H1 (cell line): ENCODE measurements at regions not wholly inside any gene's neighbourhood (a gene's known extent, or its start where the extent isn't known, plus 50 kb on each side); places are given as distances from the start of the nearest gene placed in this dataset.
A peak's percentile ranks its signal among the peaks of the same experiment; 100 is the strongest.

Source experiments
- CBX5 ChIP-seq: fragments of 300-800, 300-1000 bp; sonication (generic); IDR thresholded peaks from 2 replicates; pipeline ENCODE4 v1.7.1; 2016; ENCODE audit warnings: antibody characterized with exemption, low read length, low read depth
- CHD7 ChIP-seq: fragments of 300-600 bp; sonication (generic); IDR thresholded peaks from 2 replicates; pipeline ENCODE4 v1.7.1; 2012; ENCODE audit warnings: low read length, moderate library complexity, mild to moderate bottlenecking, inconsistent platforms; ENCODE audit not compliant: insufficient replicate concordance
- CTCF ChIP-seq, 3 experiments: IDR thresholded peaks; 1 replicate in 2 of 3; 2 replicates in 1 of 3; pipeline versions ENCODE4 v1.5.1 to v1.6.1; 2011; ENCODE audit warnings: low read length in 3 of 3, mild to moderate bottlenecking in 3 of 3, inconsistent platforms in 2 of 3, low read depth in 1 of 3, moderate library complexity in 1 of 3; ENCODE audit not compliant: insufficient read depth in 1 of 3; ENCODE audit errors: control extremely low read depth in 1 of 3
- GTF2F1 ChIP-seq: IDR thresholded peaks from 2 replicates; pipeline ENCODE4 v1.6.1; 2012; ENCODE audit warnings: low read depth, low read length, improper control_type of control experiment, borderline replicate concordance
- MAFK ChIP-seq: IDR thresholded peaks from 2 replicates; pipeline ENCODE4 v1.6.1; 2012; ENCODE audit warnings: low read depth, mild to moderate bottlenecking, improper control_type of control experiment, low read length
- PHF8 ChIP-seq: fragments of 200-600 bp; sonication (generic); conservative IDR thresholded peaks from 2 replicates; pipeline ENCODE4 v1.7.1; 2012; ENCODE audit warnings: low read depth, mild to moderate bottlenecking, inconsistent platforms, low read length, moderate library complexity
- RAD21 ChIP-seq, 2 experiments: IDR thresholded peaks in 1 of 2; conservative IDR thresholded peaks in 1 of 2; 2 replicates each; pipeline ENCODE4 v1.6.1; 2011; ENCODE audit warnings: low read depth in 2 of 2, low read length in 2 of 2, improper control_type of control experiment in 1 of 2, inconsistent platforms in 1 of 2, mild to moderate bottlenecking in 1 of 2, moderate library complexity in 1 of 2
- ZNF274 ChIP-seq: IDR thresholded peaks from 2 replicates; pipeline ENCODE4 v1.7.0; 2012; ENCODE audit warnings: low read length, borderline replicate concordance; ENCODE audit errors: extremely low read depth

GRCh38 chr2:120885321-120885720 is 149.7 kb downstream of the GLI2 start (continued):
- TF ChIP-seq CHD7 (no peak), RAD21 (IDR thresholded peaks at IDR 0.05 in 1 of 2, conservative IDR thresholded peaks at IDR 0.05 in 1 of 2; ENCODE audit: low read depth in 2 of 2, low read length in 2 of 2) (peak; percentile 12 to 28; a peak in 2 of 4 replicates), CBX5 (no peak), PHF8 (no peak), GTF2F1 (no peak), CTCF (IDR thresholded peaks at IDR 0.05; ENCODE audit: control extremely low read depth in 1 of 3, insufficient read depth in 1 of 3, low read depth in 1 of 3, low read length in 3 of 3) (peak in 2 of 3 experiments; percentile 45 to 48; a peak in 3 of 4 replicates), ZNF274 (no peak), MAFK (peak; percentile 69; the same call in 1 of the 2 replicates)
